K562 (cell line): ENCODE measurements at regions not wholly inside any gene's neighbourhood (a gene's known extent, or its start where the extent isn't known, plus 50 kb on each side); places are given as distances from the start of the nearest gene placed in this dataset.

Source experiments
- ATAC-seq: fragments of 200-7000 bp; cut with Tn5 transposase; 3 replicates; pipeline ENCODE4 v1.9.1; 2020; ENCODE audit warnings: moderate library complexity
- BruUV-seq: library from RNA; stranded (reverse); fragments of 400-500 nt; replicated peaks from 2 replicates; lab custom pipeline; 2021; lab: Mats Ljungman, UMichigan
- CTCF ChIA-PET: fragments of 300-600 bp; formaldehyde crosslinking; extraction: SDS; loops from one replicate; lab custom pipeline; 2021; ENCODE audit warnings: low intra/inter-chr PET ratio; lab: Yijun Ruan, JAX
- POLR2A ChIA-PET: fragments of 300-600, 350-650 bp; sonication (Branson Sonifier 250); formaldehyde crosslinking; extraction: SDS; loops from one replicate; lab custom pipeline; 2021; ENCODE audit warnings: antibody characterized with exemption, inconsistent platforms; lab: Yijun Ruan, JAX
- DNase-seq, 4 experiments: peaks; one replicate each; pipeline versions ENCODE4 v3.0.0 to v3.0.0-alpha.2; 2011 to 2018; ENCODE audit warnings: low spot score in 3 of 4, mixed read lengths in 3 of 4; ENCODE audit errors: extremely low read depth in 1 of 4
- FAIRE-seq: peaks from 2 replicates; lab custom pipeline; 2011; peaks lifted over from hg19 to GRCh38; lab: Jason Lieb, UNC
- H2AFZ ChIP-seq: 2 replicates; pipeline ENCODE4 v1.6.0; 2011; ENCODE audit warnings: low read depth, low read length, control low read depth, inconsistent platforms
- H3K27ac ChIP-seq: fragments of 200-600 bp; 3 replicates; pipeline ENCODE4 v1.8.0; 2011; ENCODE audit warnings: low read depth, mild to moderate bottlenecking, control low read depth, inconsistent platforms, low read length, moderate library complexity, mixed read lengths; ENCODE audit errors: extremely low read depth
- H3K27me3 ChIP-seq, 2 experiments: fragments of 300-600 bp in 1 of 2; 2 replicates in 1 of 2; 3 replicates in 1 of 2; pipeline versions ENCODE4 v1.6.0 to v1.8.0; 2011; ENCODE audit warnings: inconsistent platforms in 2 of 2, low read length in 2 of 2, mild to moderate bottlenecking in 1 of 2, mixed read lengths in 1 of 2, moderate library complexity in 1 of 2; ENCODE audit not compliant: control insufficient read depth in 2 of 2, insufficient read depth in 2 of 2
- H3K36me3 ChIP-seq: fragments of 300-600 bp; 3 replicates; pipeline ENCODE4 v1.8.0; 2011; ENCODE audit warnings: mild to moderate bottlenecking, low read length, inconsistent platforms; ENCODE audit not compliant: control insufficient read depth, insufficient read depth
- H3K4me1 ChIP-seq, 2 experiments: fragments of 200-600 bp in 1 of 2; replicated peaks in 1 of 2; 2 replicates in 1 of 2; 3 replicates in 1 of 2; pipeline versions ENCODE4 v1.5.1 to v1.8.0; 2011; ENCODE audit warnings: inconsistent platforms in 2 of 2, low read length in 2 of 2, mild to moderate bottlenecking in 1 of 2, mixed read lengths in 1 of 2, moderate library complexity in 1 of 2; ENCODE audit not compliant: control insufficient read depth in 2 of 2, insufficient read depth in 2 of 2
- H3K4me2 ChIP-seq: 2 replicates; pipeline ENCODE4 v1.6.1; 2011; ENCODE audit warnings: low read length, control low read depth, inconsistent platforms, mixed read lengths; ENCODE audit not compliant: insufficient read depth
- H3K4me3 ChIP-seq: fragments of 200-600 bp; sonication (generic), shearing (Covaris generic); 2 replicates; pipeline ENCODE4 v1.5.1; 2016; ENCODE audit warnings: control low read depth, inconsistent platforms
- H3K79me2 ChIP-seq: fragments of 200-600 bp; 3 replicates; pipeline ENCODE4 v1.8.0; 2011; ENCODE audit warnings: low read length, inconsistent platforms; ENCODE audit not compliant: control insufficient read depth, insufficient read depth
- H3K9ac ChIP-seq, 2 experiments: 2 replicates each; pipeline versions ENCODE4 v1.6.0 to v1.6.1; 2011; ENCODE audit warnings: low read depth in 2 of 2, low read length in 2 of 2, control low read depth in 1 of 2, inconsistent platforms in 1 of 2, mild to moderate bottlenecking in 1 of 2, mixed read lengths in 1 of 2; ENCODE audit not compliant: insufficient read depth in 1 of 2
- H3K9me1 ChIP-seq: one replicate; pipeline ENCODE4 v1.6.0; 2011; ENCODE audit warnings: inconsistent platforms, mild to moderate bottlenecking, low read length, moderate library complexity; ENCODE audit not compliant: control insufficient read depth, insufficient read depth
- H3K9me3 ChIP-seq: replicated peaks from 2 replicates; pipeline ENCODE4 v1.5.1; 2011; ENCODE audit warnings: low read depth, low read length, inconsistent platforms; ENCODE audit not compliant: control insufficient read depth, insufficient read depth
- H4K20me1 ChIP-seq: replicated peaks from 2 replicates; pipeline ENCODE4 v1.6.1; 2011; ENCODE audit warnings: low read length, inconsistent platforms, mixed read lengths; ENCODE audit not compliant: control insufficient read depth, insufficient read depth
- CHCHD3 ChIP-seq: fragments of 250-450 bp; sonication (Bioruptor Pico); IDR thresholded peaks from 2 replicates; pipeline ENCODE4 v2.1.2; 2022; ENCODE audit warnings: mild to moderate bottlenecking
- KDM2B ChIP-seq: fragments of 250-450 bp; sonication (Bioruptor Pico); IDR thresholded peaks from 2 replicates; pipeline ENCODE4 v1.8.0; 2021; ENCODE audit warnings: mild to moderate bottlenecking, moderate library complexity
- MEIS2 ChIP-seq: fragments of 450-650 bp; IDR thresholded peaks from 2 replicates; pipeline ENCODE4 v1.6.1; 2014; ENCODE audit warnings: mild to moderate bottlenecking; ENCODE audit not compliant: partially characterized antibody
- PHB ChIP-seq: fragments of 250-450 bp; sonication (Bioruptor Pico); IDR thresholded peaks from 2 replicates; pipeline ENCODE4 v1.5.0; 2021
- POLR2AphosphoS5 ChIP-seq: IDR thresholded peaks from 2 replicates; pipeline ENCODE4 v1.6.1; 2011; ENCODE audit warnings: mild to moderate bottlenecking, low read depth, low read length, moderate library complexity; ENCODE audit not compliant: control insufficient read depth, insufficient read depth
- SMAD2 ChIP-seq: fragments of 150-350 bp; IDR thresholded peaks from 2 replicates; pipeline ENCODE4 v1.6.1; 2014; ENCODE audit warnings: low read depth, mild to moderate bottlenecking, low read length
- WGBS: fragments of 100-300 bp; shearing (Covaris generic); methylation state at CpG from one replicate; pipeline ENCODE4 v1.1.6; 2016; ENCODE audit warnings: low coverage, mixed read lengths; ENCODE audit not compliant: insufficient coverage; ENCODE audit errors: missing lambda C conversion rate; 5-methylcytosine and 5-hydroxymethylcytosine counted together
- in situ Hi-C: fragments of 300-500 bp; cut with MboI; formaldehyde crosslinking; loops from 4 replicates; pipeline ENCODE4 v1.15.0; 2018; ENCODE audit warnings: inconsistent platforms, mixed read lengths
- intact Hi-C: fragments of 100-400 bp; cut with micrococcal nuclease; formaldehyde crosslinking; loops from 2 replicates; pipeline ENCODE4 v1.14.2; 2022
- TF ChIP-seq, protein P1 (sequence below): fragments of 450-650 bp; IDR thresholded peaks from 2 replicates; pipeline ENCODE4 v1.6.1; 2016
- TF ChIP-seq, protein P2 (sequence below), 2 experiments: fragments of 250-450 bp in 1 of 2; fragments of 450-650 bp in 1 of 2; sonication (Bioruptor Pico) in 1 of 2; IDR thresholded peaks; 2 replicates each; pipeline versions ENCODE4 v1.6.1 to v1.8.0; 2016 to 2021; ENCODE audit warnings: mild to moderate bottlenecking in 2 of 2, moderate library complexity in 2 of 2, missing compliant biosample characterization in 1 of 2, missing genetic modification characterization in 1 of 2
- TF ChIP-seq, protein P3 (sequence below): conservative IDR thresholded peaks from 2 replicates; pipeline ENCODE4 v1.6.1; 2011; ENCODE audit warnings: low read depth, mild to moderate bottlenecking, low read length; ENCODE audit not compliant: control insufficient read depth
- TF ChIP-seq, protein P4 (sequence below): fragments of 450-650 bp; IDR thresholded peaks from 2 replicates; pipeline ENCODE4 v1.6.1; 2017; ENCODE audit warnings: mild to moderate bottlenecking, moderate library complexity
- TF ChIP-seq, protein P5 (sequence below), 2 experiments: fragments of 450-650 bp; conservative IDR thresholded peaks; 2 replicates each; pipeline ENCODE4 v1.6.1; 2017; ENCODE audit warnings: mild to moderate bottlenecking in 2 of 2, moderate library complexity in 2 of 2

DNA sequence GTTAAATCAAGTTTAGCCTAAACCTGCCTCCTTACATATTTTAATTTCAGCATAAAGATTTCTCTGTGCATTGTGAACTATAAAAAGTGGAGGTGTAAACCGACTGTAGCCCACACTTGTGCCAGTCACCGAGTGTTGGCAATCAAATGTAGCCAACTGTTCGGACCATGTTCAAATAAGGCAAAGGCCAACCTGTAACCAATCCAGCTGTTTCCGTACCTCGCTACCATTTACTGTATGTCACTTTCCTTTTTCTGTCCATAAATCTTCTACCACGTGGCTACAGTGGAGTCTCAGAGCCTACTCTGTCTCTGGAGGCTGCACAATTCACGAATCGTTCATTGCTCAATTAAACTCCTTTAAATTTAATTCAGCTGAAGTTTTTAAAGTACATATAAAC, 156.0 kb downstream of the SLC25A46 start:
- H3K9me3 ChIP-seq: no peaks in the 10 kb centered on the region
- H2AFZ ChIP-seq: no peak overlapping the region
- H4K20me1 ChIP-seq: no peaks in the 10 kb centered on the region
- H3K9me1 ChIP-seq: no peaks in the 10 kb centered on the region
- peaks cover 0 to 5% of the 10 kb centered on the region in 2 experiments; a peak in 2 of 5 replicates for H3K4me1 ChIP-seq
- DNase-seq (no peak), FAIRE-seq (no peak), ATAC-seq (no peak)
- H3K27me3 ChIP-seq: no peaks in the 10 kb centered on the region
- BruUV-seq: no TSS peak
- 4% methylated on average over 8 of the region's 8 CpGs for WGBS
- no peaks in the 10 kb centered on the region for H3K79me2 ChIP-seq
- intact Hi-C loops (no loop called here), in situ Hi-C loops (no loop called here)
- CTCF ChIA-PET: interaction anchor here (0.7 kb wide), 1 partner anchor 325 kb away, joined by 3 read pairs; no protein-coding TSS in a partner anchor
- H3K9ac ChIP-seq: no peak overlapping the region
- no peak overlapping the region for H3K4me2 ChIP-seq
- TF ChIP-seq SMAD2 (no peak), POLR2AphosphoS5 (no peak), MEIS2 (peak; percentile 36), CHCHD3 (CRISPR knock-in tag) (no peak), KDM2B (CRISPR knock-in tag) (no peak), PHB (no peak)
- TF ChIP-seq, protein P1, sequence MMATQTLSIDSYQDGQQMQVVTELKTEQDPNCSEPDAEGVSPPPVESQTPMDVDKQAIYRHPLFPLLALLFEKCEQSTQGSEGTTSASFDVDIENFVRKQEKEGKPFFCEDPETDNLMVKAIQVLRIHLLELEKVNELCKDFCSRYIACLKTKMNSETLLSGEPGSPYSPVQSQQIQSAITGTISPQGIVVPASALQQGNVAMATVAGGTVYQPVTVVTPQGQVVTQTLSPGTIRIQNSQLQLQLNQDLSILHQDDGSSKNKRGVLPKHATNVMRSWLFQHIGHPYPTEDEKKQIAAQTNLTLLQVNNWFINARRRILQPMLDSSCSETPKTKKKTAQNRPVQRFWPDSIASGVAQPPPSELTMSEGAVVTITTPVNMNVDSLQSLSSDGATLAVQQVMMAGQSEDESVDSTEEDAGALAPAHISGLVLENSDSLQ: peak; percentile 63
- TF ChIP-seq, protein P2, sequence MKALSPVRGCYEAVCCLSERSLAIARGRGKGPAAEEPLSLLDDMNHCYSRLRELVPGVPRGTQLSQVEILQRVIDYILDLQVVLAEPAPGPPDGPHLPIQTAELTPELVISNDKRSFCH (CRISPR knock-in tag; IDR thresholded peaks at IDR 0.05): no peak
- TF ChIP-seq, protein P2 (tag; IDR thresholded peaks at IDR 0.05): no peak
- TF ChIP-seq, protein P3, sequence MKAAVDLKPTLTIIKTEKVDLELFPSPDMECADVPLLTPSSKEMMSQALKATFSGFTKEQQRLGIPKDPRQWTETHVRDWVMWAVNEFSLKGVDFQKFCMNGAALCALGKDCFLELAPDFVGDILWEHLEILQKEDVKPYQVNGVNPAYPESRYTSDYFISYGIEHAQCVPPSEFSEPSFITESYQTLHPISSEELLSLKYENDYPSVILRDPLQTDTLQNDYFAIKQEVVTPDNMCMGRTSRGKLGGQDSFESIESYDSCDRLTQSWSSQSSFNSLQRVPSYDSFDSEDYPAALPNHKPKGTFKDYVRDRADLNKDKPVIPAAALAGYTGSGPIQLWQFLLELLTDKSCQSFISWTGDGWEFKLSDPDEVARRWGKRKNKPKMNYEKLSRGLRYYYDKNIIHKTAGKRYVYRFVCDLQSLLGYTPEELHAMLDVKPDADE: no peak
- TF ChIP-seq, protein P4, sequence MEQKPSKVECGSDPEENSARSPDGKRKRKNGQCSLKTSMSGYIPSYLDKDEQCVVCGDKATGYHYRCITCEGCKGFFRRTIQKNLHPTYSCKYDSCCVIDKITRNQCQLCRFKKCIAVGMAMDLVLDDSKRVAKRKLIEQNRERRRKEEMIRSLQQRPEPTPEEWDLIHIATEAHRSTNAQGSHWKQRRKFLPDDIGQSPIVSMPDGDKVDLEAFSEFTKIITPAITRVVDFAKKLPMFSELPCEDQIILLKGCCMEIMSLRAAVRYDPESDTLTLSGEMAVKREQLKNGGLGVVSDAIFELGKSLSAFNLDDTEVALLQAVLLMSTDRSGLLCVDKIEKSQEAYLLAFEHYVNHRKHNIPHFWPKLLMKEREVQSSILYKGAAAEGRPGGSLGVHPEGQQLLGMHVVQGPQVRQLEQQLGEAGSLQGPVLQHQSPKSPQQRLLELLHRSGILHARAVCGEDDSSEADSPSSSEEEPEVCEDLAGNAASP: no peak
- TF ChIP-seq, protein P5, sequence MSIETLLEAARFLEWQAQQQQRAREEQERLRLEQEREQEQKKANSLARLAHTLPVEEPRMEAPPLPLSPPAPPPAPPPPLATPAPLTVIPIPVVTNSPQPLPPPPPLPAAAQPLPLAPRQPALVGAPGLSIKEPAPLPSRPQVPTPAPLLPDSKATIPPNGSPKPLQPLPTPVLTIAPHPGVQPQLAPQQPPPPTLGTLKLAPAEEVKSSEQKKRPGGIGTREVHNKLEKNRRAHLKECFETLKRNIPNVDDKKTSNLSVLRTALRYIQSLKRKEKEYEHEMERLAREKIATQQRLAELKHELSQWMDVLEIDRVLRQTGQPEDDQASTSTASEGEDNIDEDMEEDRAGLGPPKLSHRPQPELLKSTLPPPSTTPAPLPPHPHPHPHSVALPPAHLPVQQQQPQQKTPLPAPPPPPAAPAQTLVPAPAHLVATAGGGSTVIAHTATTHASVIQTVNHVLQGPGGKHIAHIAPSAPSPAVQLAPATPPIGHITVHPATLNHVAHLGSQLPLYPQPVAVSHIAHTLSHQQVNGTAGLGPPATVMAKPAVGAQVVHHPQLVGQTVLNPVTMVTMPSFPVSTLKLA (conservative IDR thresholded peaks at IDR 0.05): no peak
- POLR2A ChIA-PET: no interaction called here
- H3K36me3 ChIP-seq: no peaks in the 10 kb centered on the region
- H3K4me3 ChIP-seq: no peak overlapping the region
- no peak overlapping the region for H3K27ac ChIP-seq
